ENCODE measurements at regions not wholly inside any gene's neighbourhood (a gene's known extent, or its start where the extent isn't known, plus 50 kb on each side); places are given as distances from the start of the nearest gene placed in this dataset.

DNA sequence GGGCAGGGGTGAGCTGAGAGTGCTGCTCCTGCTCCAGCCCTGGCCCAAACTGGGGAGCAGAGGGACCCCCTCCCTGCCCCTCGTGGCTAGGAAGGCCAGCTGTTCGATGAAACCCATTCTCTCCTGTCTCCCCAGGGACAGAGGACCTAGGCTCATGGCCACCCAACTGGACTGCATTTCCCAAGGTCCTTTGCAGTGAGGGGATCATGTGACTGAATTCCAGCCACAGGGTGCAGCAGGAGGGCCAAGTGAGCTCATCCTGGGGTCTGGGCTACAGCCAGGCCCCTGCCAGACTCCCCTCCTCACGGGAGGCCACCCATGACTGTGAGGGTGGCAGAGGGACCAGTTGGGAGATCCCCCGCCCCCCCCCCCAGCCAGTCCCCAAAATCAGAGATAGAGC is 777.6 kb downstream of the TBC1D22A start:
- TF ChIP-seq, protein P1, sequence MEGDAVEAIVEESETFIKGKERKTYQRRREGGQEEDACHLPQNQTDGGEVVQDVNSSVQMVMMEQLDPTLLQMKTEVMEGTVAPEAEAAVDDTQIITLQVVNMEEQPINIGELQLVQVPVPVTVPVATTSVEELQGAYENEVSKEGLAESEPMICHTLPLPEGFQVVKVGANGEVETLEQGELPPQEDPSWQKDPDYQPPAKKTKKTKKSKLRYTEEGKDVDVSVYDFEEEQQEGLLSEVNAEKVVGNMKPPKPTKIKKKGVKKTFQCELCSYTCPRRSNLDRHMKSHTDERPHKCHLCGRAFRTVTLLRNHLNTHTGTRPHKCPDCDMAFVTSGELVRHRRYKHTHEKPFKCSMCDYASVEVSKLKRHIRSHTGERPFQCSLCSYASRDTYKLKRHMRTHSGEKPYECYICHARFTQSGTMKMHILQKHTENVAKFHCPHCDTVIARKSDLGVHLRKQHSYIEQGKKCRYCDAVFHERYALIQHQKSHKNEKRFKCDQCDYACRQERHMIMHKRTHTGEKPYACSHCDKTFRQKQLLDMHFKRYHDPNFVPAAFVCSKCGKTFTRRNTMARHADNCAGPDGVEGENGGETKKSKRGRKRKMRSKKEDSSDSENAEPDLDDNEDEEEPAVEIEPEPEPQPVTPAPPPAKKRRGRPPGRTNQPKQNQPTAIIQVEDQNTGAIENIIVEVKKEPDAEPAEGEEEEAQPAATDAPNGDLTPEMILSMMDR (IDR thresholded peaks at IDR 0.05; ENCODE audit: low read depth, low read length), result no peak
- H3K4me3 ChIP-seq, result no peak overlapping the region
- no peaks in the 10 kb centered on the region for H3K27me3 ChIP-seq
- no peaks in the 10 kb centered on the region for H3K9me3 ChIP-seq (ENCODE audit: low read depth)
- DNase-seq (ENCODE audit: low read depth in 1 of 2, low spot score in 1 of 2), result no peak
- no peaks in the 10 kb centered on the region for H3K4me1 ChIP-seq (ENCODE audit: low read depth)
- H3K36me3 ChIP-seq, result no peaks in the 10 kb centered on the region
- H3K27ac ChIP-seq, result no peak overlapping the region

DNA sequence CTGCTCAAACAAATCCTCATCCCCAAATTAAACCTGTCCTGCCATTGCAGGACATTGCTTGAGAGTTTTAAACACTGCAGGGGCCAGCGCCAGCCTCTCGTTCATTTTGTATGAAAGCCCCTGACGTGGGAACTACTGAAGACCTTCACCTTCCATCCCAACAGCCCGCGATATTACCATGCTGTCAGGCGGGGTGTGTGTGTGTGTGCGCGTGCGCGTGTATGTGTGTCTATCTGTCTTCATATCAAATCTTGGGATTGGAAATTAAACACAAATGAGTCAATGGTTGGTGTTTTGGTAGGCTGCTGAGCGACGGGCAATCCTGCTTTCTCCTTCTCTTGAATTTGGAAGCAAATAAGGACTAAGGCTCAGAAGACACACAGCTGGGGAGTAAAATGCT is 776.9 kb downstream of the TBC1D22A start:
- Histone ChIP-seq H3K4me3 (no peak overlapping the region), H3K27ac (no peak overlapping the region), H3K36me3 (no peaks in the 10 kb centered on the region), H3K27me3 (no peaks in the 10 kb centered on the region), H3K9me3 (ENCODE audit: low read depth) (no peaks in the 10 kb centered on the region), H3K4me1 (ENCODE audit: low read depth) (no peaks in the 10 kb centered on the region)
- TF ChIP-seq, protein P1 (IDR thresholded peaks at IDR 0.05; ENCODE audit: low read depth, low read length), result no peak
- DNase-seq (ENCODE audit: low read depth in 1 of 2, low spot score in 1 of 2), result no peak

DNA sequence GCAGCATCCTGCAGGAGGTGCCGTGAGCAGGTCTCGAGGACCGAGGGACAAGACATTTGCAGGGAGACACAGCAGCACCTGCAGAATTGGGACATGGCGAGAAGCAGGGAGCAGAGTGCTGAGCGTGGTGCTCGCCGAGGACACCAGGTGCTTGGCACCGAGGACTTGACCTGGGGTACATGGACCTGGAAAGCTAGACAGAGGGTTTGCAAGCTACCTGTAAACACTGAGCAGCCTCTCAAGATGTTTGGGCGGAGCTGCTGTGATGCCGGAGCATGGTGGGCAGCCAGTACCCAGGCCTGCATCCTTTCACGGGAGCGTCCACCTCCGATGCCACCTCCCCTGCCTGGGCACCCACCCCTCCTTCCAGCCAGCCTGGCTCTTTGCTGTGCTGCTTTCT is 773.2 kb downstream of the TBC1D22A start:
- TF ChIP-seq, protein P1 (IDR thresholded peaks at IDR 0.05; ENCODE audit: low read depth, low read length), result no peak
- no peaks in the 10 kb centered on the region for H3K27me3 ChIP-seq
- H3K4me3 ChIP-seq, result no peak overlapping the region
- no peak for DNase-seq (ENCODE audit: low read depth in 1 of 2, low spot score in 1 of 2)
- H3K4me1 ChIP-seq (ENCODE audit: low read depth), result no peaks in the 10 kb centered on the region
- no peaks in the 10 kb centered on the region for H3K9me3 ChIP-seq (ENCODE audit: low read depth)
- H3K27ac ChIP-seq, result no peak overlapping the region
- no peaks in the 10 kb centered on the region for H3K36me3 ChIP-seq

DNA sequence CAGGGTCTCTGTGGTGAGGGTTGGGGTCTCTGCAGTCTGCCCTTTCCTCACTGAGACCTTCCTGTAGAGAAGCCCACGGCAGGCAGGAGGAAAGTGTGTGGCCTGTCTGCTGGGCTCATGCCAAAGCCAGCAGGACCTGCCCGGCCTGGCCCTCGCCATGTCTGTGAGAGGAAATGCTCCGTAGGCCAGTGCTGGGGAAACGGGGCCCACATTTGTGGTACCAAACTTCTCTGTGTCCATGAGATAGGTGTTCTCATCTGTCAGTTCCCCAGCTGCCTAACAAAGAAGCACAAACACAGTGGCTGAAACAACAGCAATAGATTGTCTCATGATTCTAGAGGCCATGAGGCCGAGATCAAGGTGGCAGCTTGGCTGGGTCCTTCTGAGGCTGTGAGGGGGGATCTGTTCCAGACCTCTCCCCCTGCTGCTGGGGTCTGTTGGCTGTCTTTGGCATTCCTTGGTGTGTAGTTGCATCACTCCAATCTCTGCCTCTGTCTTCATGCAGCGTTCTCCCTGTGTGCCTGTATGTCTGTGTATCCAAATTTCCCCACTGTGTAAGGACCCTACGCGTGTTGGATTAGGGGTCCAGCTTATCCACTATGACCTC is 772.5 kb downstream of the TBC1D22A start:
- Histone ChIP-seq H3K27ac (no peak overlapping the region), H3K36me3 (no peaks in the 10 kb centered on the region), H3K4me3 (no peak overlapping the region), H3K27me3 (no peaks in the 10 kb centered on the region), H3K9me3 (ENCODE audit: low read depth) (peaks cover 3% of the 10 kb centered on the region), H3K4me1 (ENCODE audit: low read depth) (no peaks in the 10 kb centered on the region)
- no peak for DNase-seq (ENCODE audit: low read depth in 1 of 2, low spot score in 1 of 2)
- TF ChIP-seq, protein P1 (IDR thresholded peaks at IDR 0.05; ENCODE audit: low read depth, low read length), result no peak

- no peaks in the 10 kb centered on the region for H3K36me3 ChIP-seq
- H3K4me3 ChIP-seq, result no peak overlapping the region
- H3K27ac ChIP-seq, result no peak overlapping the region
- DNase-seq (ENCODE audit: low read depth in 1 of 2, low spot score in 1 of 2), result no peak
- no peaks in the 10 kb centered on the region for H3K4me1 ChIP-seq (ENCODE audit: low read depth)
- H3K9me3 ChIP-seq (ENCODE audit: low read depth), result peaks cover 4% of the 10 kb centered on the region
- H3K27me3 ChIP-seq, result no peaks in the 10 kb centered on the region
- TF ChIP-seq, protein P1 (IDR thresholded peaks at IDR 0.05; ENCODE audit: low read depth, low read length), result no peak
Measured at GRCh38 chr22:47533961-47534803, 771.7 kb downstream of the TBC1D22A start.
